HG03342 (cell line): ENCODE measurements at regions not wholly inside any gene's neighbourhood (a gene's known extent, or its start where the extent isn't known, plus 50 kb on each side); places are given as distances from the start of the nearest gene placed in this dataset.
"Not testable (repeated sequence)": the region's sequence is repeated elsewhere in the genome, so short reads cannot be mapped to it uniquely, and the experiment has no call there.

Experiments used
- ATAC-seq: cut with Tn5 transposase; IDR thresholded peaks from one replicate; pipeline ENCODE4 v1.9.1; 2021; ENCODE audit warnings: mild to moderate bottlenecking, moderate library complexity; ENCODE audit not compliant: unreplicated experiment

GRCh38 chr3:94314218-94314883 lies 251.5 kb downstream of the NSUN3 start:
- ATAC-seq: no peak

- ATAC-seq: no peak
Measured at GRCh38 chr3:94317017-94317416, 254.2 kb downstream of the NSUN3 start.

- no peak for ATAC-seq
Measured at GRCh38 chr3:94323596-94323995, 260.7 kb downstream of the NSUN3 start.

GRCh38 chr3:94331831-94332230 lies 269.0 kb downstream of the NSUN3 start:
- no peak for ATAC-seq

- no peak for ATAC-seq
Measured at GRCh38 chr3:94336046-94336753, 273.3 kb downstream of the NSUN3 start.

GRCh38 chr3:94345101-94345500 lies 282.2 kb downstream of the NSUN3 start:
- no peak for ATAC-seq

GRCh38 chr3:94349310-94349878 lies 286.5 kb downstream of the NSUN3 start:
- ATAC-seq: no peak

GRCh38 chr3:94356581-94356980 lies 293.7 kb downstream of the NSUN3 start:
- no peak for ATAC-seq

- no peak for ATAC-seq
Measured at GRCh38 chr3:94359996-94360395, 297.1 kb downstream of the NSUN3 start.

GRCh38 chr3:94360987-94361386 lies 298.1 kb downstream of the NSUN3 start:
- ATAC-seq: no peak

GRCh38 chr3:94362393-94362792 lies 299.5 kb downstream of the NSUN3 start:
- ATAC-seq: no peak

GRCh38 chr3:94365006-94365405 lies 302.1 kb downstream of the NSUN3 start:
- ATAC-seq: no peak

GRCh38 chr3:94372026-94372425 lies 309.2 kb downstream of the NSUN3 start:
- ATAC-seq: no peak

GRCh38 chr3:94373456-94373855 lies 310.6 kb downstream of the NSUN3 start:
- no peak for ATAC-seq

- no peak for ATAC-seq
Measured at GRCh38 chr3:94374439-94375161, 311.7 kb downstream of the NSUN3 start.

- not testable (repeated sequence) for ATAC-seq
Measured at GRCh38 chr3:94377123-94377696, 314.3 kb downstream of the NSUN3 start.

- not testable (repeated sequence) for ATAC-seq
Measured at GRCh38 chr3:94377863-94378262, 315.0 kb downstream of the NSUN3 start.

GRCh38 chr3:94378322-94378721 lies 315.5 kb downstream of the NSUN3 start:
- ATAC-seq: no peak

GRCh38 chr3:94379264-94379663 lies 316.4 kb downstream of the NSUN3 start:
- ATAC-seq: no peak

- ATAC-seq: no peak
Measured at GRCh38 chr3:94394885-94395284, 332.0 kb downstream of the NSUN3 start.

- no peak for ATAC-seq
Measured at GRCh38 chr3:94395851-94396250, 333.0 kb downstream of the NSUN3 start.
